GM21381 (cell line): ENCODE measurements at regions not wholly inside any gene's neighbourhood (a gene's known extent, or its start where the extent isn't known, plus 50 kb on each side); places are given as distances from the start of the nearest gene placed in this dataset.

ENCODE experiments used
- ATAC-seq: cut with Tn5 transposase; IDR thresholded peaks from one replicate; pipeline ENCODE4 v1.9.1; 2021; ENCODE audit warnings: mild to moderate bottlenecking, moderate library complexity; ENCODE audit not compliant: unreplicated experiment

GRCh38 chr2:139201516-139201915 lies 421.3 kb upstream of the NXPH2 start:
- ATAC-seq: no peak

GRCh38 chr2:139196754-139197153 lies 416.6 kb upstream of the NXPH2 start:
- no peak for ATAC-seq

- no peak for ATAC-seq
Measured at GRCh38 chr2:139194546-139194945, 414.4 kb upstream of the NXPH2 start.

GRCh38 chr2:139177041-139177440 lies 396.9 kb upstream of the NXPH2 start:
- no peak for ATAC-seq

- no peak for ATAC-seq
Measured at GRCh38 chr2:139175510-139175909, 395.3 kb upstream of the NXPH2 start.

GRCh38 chr2:139170406-139170805 lies 390.2 kb upstream of the NXPH2 start:
- no peak for ATAC-seq

- ATAC-seq: no peak
Measured at GRCh38 chr2:139165601-139166000, 385.4 kb upstream of the NXPH2 start.

GRCh38 chr2:139165041-139165440 lies 384.9 kb upstream of the NXPH2 start:
- no peak for ATAC-seq

GRCh38 chr2:139162957-139163356 lies 382.8 kb upstream of the NXPH2 start:
- ATAC-seq: no peak

- no peak for ATAC-seq
Measured at GRCh38 chr2:139162456-139162855, 382.3 kb upstream of the NXPH2 start.

- no peak for ATAC-seq
Measured at GRCh38 chr2:139160836-139161235, 380.6 kb upstream of the NXPH2 start.

- no peak for ATAC-seq
Measured at GRCh38 chr2:139159177-139159576, 379.0 kb upstream of the NXPH2 start.

- no peak for ATAC-seq
Measured at GRCh38 chr2:139156730-139157129, 376.5 kb upstream of the NXPH2 start.

- ATAC-seq: no peak
Measured at GRCh38 chr2:139155991-139156390, 375.8 kb upstream of the NXPH2 start.

GRCh38 chr2:139142252-139142880 lies 362.2 kb upstream of the NXPH2 start:
- ATAC-seq: no peak

- ATAC-seq: no peak
Measured at GRCh38 chr2:139124271-139124670, 344.1 kb upstream of the NXPH2 start.

- ATAC-seq: no peak
Measured at GRCh38 chr2:139123795-139124194, 343.6 kb upstream of the NXPH2 start.

GRCh38 chr2:139122711-139123158 lies 342.5 kb upstream of the NXPH2 start:
- ATAC-seq: no peak

- ATAC-seq: no peak
Measured at GRCh38 chr2:139099721-139100120, 319.5 kb upstream of the NXPH2 start.

- no peak for ATAC-seq
Measured at GRCh38 chr2:139098961-139099360, 318.8 kb upstream of the NXPH2 start.

- ATAC-seq: no peak
Measured at GRCh38 chr2:139083121-139083520, 302.9 kb upstream of the NXPH2 start.

GRCh38 chr2:139080244-139080643 lies 300.1 kb upstream of the NXPH2 start:
- ATAC-seq: no peak

- ATAC-seq: no peak
Measured at GRCh38 chr2:139079311-139079710, 299.1 kb upstream of the NXPH2 start.
